ENCODE measurements at regions not wholly inside any gene's neighbourhood (a gene's known extent, or its start where the extent isn't known, plus 50 kb on each side); places are given as distances from the start of the nearest gene placed in this dataset.
"Not testable (repeated sequence)": the region's sequence is repeated elsewhere in the genome, so short reads cannot be mapped to it uniquely, and the experiment has no call there.

DNA sequence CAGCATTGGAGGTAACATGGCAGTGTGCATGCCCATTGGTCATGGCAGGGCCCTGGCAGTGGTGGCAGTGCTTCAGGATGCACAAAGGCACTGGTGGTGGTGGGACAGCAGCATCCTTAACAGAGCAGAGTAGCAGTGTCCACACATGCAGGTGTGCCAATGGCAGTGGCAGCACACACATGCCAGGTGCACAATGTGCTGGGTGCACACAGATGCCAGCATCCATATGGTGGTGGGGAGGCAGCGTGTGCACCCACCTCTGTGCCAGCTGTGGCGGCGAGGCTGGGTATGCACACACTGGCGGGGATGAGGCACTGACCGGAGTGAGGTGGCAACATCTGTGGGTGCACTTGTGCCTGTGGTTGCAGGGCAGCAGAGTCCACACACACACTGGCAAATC, 150.6 kb downstream of the SI start:
- no peak for DNase-seq

DNA sequence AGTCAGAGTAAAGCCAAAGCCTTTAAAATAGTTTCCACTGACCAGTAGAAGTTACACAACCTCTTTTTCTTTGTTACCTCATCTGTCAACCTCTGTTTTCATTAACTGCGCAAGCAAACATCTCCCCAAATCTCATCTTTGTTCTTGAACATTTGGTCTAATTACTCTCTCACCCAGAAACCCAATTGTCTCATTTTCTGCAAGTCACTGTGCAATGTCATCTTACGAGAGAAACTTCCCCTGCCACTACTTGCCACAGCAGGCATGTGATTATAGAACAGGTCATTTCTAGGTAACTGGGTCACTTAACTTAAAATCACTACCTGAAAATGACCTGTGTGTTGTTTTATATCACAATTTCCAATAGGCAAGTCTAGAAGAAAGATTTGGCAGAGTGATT, 159.4 kb downstream of the SI start:
- DNase-seq = no peak

DNA sequence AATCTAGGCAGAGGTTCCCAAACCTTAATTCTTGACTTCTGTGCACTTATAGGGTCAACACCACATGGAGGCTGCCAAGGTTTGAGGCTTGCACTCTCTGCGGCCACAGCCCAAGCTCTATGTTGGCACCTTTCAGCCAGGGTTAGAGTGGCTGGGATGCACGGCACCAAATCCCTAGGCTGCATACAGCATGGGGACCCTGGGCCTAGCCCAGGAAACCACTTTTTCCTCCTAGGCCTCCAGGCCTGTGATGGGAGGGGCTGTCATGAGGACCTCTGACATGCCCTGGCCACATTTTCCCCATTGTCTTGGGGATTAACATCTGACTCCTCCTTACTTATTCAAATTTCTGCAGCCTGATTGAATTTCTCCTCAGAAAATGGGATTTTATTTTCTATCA, 165.4 kb downstream of the SI start:
- DNase-seq = no peak

DNA sequence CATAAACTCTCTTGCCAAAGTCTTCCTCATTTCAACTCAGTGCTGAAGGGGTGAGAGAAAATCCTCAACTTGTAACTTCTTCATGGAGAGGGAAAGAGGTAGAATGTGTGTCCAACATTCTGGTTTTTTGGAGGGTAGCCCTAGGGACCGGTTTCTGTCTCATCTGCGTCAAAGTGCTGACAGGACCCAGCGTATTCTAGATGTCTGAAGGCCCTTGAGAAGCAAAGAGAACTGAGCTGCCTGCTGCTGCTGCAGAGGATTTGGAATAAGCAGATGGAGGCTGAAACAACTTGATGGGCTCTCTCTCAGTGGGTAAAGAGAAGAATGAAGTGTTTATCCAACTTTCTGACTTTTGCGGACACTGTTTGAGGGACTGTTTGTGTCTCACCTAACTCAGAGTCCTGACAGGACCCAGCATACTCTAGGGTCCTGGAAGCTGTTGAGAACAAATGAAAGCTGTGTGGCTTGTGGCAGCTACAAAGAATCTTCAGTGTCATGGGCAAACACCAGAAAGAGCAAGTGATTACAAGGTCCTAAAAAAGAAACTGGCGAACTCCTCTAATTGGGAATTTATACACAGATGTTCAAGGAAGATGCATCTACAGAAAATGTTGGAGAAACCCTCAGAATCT, 174.4 kb downstream of the SI start:
- no peak for DNase-seq

DNA sequence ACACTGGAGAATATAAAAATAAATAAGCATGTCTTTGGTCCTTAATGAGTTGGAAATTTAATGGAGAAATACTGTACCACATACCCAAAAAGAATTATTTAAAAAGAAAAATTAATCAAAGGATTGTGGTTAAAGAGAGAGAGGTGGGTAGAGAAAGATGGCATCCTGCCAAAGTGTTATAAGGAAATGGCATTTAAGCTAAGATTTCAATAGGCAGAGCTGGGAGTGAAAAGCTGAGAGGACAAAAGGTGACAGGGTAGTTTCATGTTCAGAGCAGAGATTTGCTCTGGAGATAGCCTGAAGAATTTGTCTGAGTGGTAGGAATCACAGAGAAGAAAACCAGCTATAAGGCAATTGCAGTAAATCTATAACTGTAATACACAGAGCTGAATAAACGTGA, 181.0 kb downstream of the SI start:
- no peak for DNase-seq

DNA sequence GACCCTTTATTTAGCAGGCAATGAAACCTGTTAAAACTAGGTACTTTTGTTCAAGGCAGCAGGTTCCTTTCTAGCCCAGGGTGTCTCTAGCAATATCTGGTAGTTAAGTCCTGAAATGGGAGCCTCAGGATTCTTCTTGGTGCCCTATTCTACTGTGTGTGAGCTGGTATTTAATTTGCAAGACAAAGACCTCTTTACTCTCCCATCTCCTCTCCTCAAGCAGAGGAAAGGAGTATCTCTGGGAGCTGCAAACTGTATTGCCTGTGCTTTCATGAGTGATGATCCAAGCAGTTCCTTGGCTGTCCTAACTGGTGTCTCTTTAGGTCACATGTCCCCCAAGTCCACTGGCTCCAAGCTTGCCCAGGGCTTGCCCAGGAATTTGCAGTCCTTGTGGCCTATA, 188.2 kb downstream of the SI start:
- no peak for DNase-seq

DNA sequence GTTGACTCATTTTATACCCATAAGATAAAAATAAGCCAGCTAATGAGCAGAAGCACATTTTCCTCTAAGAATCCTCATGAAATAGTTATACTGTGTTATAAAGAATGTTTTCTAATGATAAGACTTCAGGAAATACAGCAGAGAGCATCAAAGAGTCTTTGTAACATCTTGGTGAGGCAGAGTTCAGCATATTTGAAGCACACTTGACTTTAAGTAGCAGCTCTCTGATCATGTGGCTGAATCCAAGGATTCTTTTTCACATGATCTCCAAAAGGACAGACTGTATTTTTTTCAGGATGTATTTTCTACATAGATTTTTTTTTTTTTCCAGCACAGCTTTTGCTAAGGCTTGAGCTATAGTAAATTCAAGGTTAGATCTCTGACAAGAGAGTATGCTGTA, 195.1 kb downstream of the SI start:
- DNase-seq = no peak

DNA sequence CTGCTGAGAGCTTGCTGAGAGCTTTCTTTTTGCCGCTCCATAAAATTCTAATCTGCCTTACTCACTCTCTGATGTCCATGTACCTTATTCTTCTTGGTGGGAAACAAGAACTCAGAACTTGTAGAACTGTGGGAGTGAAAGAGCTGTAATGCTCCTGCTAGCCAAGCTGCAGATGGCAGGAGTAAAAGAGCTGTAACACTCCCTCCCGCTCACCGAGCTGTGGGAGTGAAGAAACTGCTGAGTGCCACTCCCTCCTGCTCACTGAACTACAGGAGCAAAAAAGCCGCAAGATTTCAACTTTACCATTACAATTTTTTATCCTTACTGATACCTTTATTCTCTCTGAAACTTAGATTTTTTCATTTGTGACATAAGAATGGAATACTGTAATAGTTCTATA, 199.1 kb downstream of the SI start:
- no peak for DNase-seq

DNA sequence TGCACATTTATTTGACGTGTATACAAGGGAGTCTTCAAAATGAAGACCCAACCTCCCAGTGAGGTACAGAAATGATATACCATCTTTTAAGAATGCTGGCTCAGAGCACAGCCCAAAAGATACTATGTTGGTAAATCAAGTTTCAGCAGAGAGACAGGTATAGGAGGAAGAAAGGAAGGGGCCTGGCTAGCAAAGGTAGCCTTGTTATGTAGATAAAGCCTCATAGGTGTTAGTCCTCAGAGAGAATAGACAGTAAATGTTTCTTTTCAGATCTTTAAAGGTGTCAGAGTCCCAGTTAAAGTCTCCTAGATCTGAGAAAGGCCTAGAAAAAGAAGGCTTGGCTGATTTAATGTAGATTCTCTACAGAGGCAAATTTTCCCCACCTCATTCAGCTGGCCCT, 213.8 kb downstream of the SI start:
- DNase-seq = no peak

DNA sequence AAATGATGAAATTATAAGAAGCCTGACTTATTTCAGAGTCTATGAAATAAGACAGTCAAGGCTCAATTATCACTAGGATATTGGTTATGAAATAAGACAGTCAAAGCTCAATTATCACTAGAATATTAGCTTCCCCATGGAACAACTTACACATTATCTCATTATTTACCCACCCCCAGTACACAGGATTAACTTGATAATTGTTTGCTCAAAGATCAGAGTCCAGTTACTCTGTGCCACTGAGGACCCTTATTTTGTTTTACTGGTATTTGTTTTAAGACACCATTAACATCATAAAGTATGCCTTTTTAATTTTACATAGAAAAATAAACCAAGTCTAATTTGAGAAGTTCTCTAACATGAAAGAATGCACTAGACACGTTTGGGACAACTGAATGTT, 225.4 kb downstream of the SI start:
- DNase-seq = no peak

DNA sequence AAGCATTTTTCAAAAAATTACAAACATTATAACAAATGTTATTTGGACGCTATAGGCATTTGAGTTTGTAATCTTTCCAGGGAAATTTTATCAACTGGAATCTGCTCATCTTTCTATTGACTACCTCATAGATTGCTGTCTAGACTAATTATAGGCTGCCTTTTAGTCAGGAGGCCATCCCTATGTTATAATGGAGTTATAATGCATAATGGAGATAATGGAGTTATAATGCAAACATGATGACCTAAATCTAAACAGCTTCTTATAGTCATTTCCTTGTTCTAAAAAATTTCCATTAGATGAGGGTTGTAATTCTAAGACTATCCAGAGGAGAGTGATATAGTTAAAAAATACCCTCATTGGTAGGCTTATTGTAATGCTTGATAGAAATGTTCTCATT, 226.4 kb downstream of the SI start:
- DNase-seq = no peak

DNA sequence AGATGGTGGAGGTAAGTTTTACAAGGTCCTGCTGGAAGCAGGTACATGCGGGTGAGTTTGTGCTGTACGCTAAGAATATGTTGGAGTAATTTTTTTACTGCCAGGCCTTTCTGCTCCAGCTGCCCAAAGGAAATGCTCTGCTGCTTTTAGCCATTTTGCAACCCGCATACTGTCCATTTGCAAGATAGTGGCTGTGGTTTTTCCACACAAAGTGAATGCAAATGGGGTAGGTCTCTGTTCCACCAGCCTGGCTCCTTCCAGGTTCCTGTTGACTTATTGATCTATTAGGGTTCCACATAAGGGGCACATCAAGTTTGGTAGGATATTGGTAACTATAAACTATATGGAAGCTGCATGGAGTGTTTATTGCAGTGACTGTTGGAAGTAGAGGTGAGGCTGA, 227.1 kb downstream of the SI start:
- no peak for DNase-seq

DNA sequence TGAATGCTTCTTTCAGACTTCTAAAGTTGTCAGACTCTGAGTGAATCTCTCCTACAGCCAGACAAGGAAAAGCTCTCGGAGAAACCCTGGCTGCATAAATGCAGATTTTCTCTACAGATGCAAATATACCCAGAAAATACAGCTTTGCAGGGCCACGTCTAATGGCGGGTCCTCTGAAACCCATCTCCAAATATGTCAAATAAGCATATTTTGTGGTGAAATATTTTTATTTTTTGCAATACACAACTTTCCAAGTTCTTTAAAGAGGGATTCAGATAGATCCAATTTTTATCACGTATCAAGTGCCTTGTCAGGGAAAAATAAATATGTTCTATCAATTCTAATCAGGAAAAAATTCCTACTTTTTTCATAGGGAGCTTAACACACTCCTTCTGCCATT, 229.4 kb downstream of the SI start:
- DNase-seq = no peak

DNA sequence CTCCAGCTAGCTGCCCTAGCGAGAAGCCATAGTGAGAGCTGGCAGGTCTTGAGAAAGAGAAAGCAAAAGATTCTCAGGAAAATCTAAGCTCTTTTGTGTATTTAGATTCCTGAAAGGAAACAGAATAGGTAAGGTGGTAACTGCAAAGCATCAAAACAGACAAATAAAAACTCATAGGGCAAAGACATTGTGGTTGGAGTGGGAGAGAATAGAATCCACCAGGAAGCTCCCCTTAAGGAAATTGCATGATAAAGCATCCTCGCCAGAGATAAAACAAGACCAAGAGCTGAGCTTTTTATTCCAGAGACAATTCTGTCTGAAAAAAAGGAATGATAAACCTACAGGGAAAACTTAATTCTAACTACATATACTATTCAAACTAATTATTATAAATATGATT, 232.6 kb downstream of the SI start:
- DNase-seq = no peak

DNA sequence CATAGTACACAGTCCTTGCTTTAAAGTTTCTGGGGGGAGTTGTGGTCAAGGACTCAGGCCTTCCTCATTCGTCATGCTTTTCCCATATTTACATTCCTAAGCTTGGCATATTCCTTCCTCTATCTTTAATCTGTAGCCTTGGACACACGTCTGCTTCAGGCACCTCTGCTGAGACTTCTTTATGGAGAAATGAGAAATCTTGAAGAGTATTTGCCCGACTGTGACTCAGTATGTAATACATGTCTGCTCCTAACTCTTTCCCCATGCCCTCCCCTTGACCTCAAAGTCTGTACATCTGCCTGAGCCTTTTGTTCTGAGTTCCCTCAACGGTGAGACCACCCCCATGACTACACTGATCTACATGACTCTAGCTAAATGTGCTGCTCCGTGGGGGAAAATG, 246.1 kb downstream of the SI start:
- DNase-seq = no peak

DNA sequence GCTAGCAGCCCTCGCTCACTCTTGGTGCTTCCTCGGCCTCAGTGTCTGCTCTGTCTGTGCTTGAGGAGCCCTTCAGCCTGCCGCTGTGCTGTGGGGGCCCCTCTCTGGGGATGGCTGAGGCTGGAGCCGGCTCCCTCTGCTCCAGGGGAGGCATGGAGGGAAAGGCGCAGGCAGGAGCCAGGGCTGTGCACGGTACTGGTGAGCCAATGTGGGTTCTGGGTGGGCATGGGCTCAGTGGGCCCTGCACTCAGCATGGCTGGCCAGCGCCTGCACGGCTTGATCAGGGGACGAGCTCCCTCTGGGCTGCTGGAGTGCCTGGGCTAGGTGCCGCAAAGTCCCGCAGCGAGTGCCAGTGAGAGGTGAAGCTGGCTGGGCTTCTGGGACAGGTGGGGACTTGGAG, 260.0 kb downstream of the SI start:
- no peak for DNase-seq

DNA sequence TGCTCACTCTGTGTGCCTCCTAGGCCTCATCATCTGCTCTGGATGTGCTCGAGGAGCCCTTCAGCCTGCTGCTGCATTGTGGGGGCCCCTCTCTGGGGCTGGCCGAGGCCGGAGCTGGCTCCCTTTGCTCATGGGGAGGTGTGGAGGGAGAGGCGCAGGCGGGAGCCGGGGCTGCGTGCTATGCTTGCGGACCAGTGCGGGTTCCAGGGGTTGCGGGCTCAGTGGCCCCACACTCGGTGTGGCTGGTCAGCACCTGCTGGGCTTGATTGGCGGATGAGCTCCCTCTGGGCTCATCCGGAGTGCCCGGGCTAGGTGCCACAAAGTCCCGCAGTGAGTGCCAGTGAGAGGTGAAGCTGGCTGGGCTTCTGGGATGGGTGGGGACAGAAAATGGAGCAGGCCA, 264.2 kb downstream of the SI start:
- no peak for DNase-seq

DNA sequence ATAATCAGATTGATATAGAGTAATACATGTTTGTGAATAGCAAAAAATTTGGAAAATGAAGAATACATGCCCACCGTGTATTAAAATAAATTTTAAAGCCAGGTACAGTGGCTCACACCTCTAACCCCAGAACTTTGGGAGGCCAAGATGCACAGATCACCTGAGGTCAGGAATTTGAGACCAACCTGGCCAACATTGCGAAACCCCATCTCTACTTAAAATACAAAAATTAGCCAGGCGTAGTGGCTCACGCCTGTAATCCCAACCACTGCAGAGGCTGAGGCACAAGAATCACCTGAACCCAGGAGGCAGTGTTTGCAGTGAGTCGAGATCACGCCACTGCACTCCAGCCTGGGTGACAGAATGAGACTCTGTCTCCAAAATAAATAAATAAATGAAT, 266.3 kb downstream of the SI start:
- DNase-seq = no peak

DNA sequence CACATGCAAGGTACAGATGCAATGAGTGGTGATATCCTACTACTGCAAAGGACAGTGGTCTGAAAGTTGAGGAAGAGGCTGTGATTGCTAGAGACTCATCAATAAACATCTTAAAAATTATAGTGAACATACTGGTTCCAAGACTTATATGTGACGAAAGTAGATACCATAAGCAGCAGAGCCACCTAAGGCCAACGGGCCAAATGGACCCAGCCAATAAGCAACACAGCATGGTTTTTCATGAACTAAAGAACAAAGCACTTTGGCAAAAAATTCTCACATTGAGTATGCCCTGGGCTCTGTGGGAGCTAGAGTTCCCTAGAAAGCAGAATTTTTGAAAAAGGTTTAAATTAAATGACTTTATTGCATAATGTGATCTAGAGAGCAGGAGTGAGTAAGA, 272.1 kb downstream of the SI start:
- no peak for DNase-seq

DNA sequence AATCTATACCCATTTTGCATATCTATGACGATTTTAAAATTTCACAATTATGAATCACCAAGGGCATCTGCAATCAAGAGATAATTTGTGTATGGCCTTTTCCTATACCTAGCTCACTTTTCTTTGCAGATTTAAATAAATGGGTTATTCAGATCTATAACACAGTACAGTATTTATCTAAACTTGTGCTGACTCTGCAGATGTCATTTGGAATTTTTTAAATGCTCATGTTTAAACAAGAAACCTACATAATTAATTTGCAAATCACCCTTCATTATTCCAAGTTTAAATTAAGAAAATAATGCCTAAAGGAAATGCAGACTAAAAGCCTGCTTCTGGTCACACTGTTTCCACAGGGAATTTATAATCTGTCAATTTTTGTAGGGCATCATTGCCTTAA, 284.2 kb downstream of the SI start:
- DNase-seq = no peak

DNA sequence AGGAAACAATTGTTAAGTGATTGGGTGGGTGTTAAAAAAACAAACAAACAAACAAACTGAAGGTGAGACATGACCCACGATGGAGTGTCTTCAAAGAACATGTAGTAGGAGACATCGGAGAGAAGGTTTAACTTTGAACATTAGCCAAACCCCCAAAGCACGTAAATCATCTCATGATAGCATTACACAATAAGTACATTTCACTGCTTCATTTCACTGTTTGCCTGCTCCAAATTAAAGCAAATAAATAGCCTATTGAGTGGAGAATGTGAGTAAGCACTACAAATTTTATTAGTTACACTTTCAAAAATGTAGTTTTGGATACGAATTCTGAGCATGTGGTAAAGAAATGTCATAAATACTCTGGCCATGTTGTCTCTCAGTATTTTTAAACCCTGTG, 287.0 kb downstream of the SI start:
- no peak for DNase-seq

DNA sequence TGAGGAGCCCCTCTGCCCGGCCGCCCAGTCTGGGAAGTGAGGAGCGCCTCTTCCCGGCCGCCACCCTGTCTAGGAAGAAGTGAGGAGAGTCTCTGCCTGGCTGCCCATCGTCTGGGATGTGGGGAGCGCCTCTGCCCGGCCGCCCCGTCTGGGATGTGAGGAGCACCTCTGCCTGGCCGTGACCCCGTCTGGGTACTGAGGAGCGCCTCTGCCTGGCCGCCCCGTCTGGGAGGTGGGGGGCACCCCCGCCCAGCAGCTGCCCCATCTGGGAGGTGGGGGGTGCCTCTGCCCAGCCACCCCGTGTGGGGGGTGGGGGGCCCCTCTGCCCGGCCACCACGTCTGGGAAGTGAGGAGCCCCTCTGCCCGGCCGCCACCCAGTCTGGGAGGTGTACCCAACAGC, 293.9 kb downstream of the SI start:
- not testable (repeated sequence) for DNase-seq

DNA sequence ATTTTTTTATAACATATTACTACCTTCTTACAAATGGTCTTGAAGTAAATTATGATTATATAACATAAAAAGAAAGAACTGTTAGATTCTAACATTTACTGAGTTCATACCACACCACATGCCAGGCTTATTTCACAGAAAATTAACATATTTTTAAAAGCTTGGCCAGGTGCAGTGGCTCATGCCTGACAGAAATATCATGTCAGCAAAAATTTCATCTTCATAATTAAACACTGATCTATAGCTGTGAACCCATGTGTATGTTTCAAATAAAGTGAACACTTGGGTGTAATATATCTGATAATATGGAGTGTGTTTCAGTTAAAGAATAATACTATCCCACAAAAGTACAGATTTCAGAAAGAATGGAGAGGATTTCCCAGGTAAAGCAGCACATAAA, 296.5 kb downstream of the SI start:
- no peak for DNase-seq

DNA sequence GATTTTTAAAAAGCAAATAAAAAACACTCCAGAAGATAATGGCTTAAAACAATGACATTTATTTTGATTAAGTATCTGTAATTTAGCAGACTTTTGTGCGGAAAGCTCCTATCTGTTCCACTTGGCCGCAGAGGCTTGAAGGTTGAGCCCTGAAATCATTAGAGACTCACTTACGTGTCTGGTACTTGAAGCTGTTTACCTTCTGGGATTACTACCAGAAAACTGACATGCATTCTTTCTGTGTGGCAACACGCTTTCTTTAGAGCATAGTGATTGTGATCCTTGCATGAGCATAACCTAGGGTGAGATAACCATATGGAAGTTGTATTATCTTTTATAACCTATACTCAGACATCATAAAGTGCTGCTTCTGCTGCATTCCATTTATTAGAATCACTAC, 298.5 kb downstream of the SI start:
- DNase-seq = no peak

DNA sequence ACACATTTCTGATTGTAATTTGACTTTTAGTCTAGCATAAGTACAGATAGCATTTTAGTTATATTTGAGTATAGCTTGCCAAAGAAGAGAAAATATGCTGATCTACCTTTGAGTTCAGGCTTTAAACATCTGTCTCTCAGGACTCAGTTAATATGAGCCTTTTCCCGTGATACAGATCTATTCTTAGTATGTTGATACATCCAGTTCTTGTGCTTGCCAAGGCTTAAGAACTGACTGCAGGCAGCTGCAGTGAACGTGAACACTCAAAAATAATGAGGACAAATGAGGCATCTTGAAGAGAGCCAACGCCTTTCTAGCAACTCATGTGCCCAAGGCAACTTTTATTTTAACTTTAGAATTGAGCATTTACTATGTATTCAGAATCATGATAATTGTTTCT, 325.5 kb downstream of the SI start:
- DNase-seq = no peak

DNA sequence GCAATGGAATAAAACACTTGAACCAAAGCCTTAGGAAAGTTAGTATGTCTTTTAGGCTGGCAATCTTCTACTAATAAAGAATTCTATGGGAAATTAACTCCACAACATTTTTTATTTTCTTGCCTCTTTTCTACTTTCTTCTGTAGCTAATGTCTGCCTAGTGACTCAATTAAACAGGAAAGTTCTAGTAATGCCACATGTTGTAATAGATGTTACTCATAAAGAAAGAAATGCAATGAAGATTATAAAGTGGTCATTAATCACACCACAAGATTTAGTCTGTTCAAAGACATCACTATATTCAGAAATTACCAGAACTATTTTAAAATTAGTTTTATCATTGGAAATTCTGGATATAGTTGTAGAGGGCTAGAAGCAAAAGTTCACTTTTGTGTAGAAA, 329.7 kb downstream of the SI start:
- no peak for DNase-seq

Data from amniotic stem cell (primary cell).